ENCODE measurements at regions not wholly inside any gene's neighbourhood (a gene's known extent, or its start where the extent isn't known, plus 50 kb on each side); places are given as distances from the start of the nearest gene placed in this dataset.

DNA sequence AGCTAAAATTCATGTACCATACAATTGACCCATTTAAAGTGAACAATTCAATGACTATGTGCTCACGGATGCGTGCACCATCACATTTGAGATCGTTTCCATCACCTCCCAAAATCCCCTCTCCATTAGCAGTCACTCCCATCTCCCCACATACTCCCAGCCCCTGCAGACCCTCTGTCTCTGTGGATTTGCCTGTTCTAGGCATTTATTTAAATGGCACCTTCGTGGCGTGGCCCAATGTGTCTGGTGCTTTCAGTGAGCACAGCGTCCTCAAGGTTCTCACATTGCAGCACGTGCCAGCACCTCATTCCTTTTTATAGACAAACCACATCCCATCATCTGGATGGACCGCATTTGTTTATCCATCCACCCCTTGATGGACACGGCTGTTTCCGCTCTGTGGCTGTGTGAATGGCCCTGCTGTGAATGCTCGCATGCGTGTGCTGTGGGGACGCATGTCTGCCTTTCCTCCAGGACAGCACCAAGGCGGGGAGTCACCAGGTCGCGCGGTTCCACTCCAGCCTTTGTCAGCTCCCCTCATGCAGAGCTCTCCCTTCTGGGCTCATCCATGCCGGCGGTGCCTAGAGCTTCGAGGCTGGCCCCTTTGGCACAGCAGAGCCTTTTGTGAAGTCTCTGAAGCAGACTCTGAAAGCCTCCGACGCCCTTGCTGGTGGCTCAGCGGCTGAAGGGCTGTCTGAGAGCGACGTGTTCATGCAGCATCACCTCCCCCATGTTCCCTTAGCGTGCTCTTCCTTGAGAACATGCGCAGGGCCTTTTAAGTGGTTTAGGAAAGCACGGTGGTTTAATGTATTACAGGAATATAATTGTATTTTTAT is 184.4 kb downstream of the KIF26A start:
- Histone ChIP-seq H3K36me3 (no peaks in the 10 kb centered on the region), H3K27ac (no peak overlapping the region), H3K4me3 (no peak overlapping the region), H3K4me1 (no peaks in the 10 kb centered on the region), H3K9me3 (no peaks in the 10 kb centered on the region), H3K27me3 (peaks cover 0 to 57% of the 10 kb centered on the region in 2 donors)
- intact Hi-C loops (cut with DNase I; ENCODE audit: low total_unique reads): no loop called here
- TF ChIP-seq, protein P1, sequence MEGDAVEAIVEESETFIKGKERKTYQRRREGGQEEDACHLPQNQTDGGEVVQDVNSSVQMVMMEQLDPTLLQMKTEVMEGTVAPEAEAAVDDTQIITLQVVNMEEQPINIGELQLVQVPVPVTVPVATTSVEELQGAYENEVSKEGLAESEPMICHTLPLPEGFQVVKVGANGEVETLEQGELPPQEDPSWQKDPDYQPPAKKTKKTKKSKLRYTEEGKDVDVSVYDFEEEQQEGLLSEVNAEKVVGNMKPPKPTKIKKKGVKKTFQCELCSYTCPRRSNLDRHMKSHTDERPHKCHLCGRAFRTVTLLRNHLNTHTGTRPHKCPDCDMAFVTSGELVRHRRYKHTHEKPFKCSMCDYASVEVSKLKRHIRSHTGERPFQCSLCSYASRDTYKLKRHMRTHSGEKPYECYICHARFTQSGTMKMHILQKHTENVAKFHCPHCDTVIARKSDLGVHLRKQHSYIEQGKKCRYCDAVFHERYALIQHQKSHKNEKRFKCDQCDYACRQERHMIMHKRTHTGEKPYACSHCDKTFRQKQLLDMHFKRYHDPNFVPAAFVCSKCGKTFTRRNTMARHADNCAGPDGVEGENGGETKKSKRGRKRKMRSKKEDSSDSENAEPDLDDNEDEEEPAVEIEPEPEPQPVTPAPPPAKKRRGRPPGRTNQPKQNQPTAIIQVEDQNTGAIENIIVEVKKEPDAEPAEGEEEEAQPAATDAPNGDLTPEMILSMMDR (IDR thresholded peaks at IDR 0.05): no peak
- TF ChIP-seq POLR2AphosphoS5 (IDR thresholded peaks at IDR 0.05) (no peak), POLR2A (IDR thresholded peaks at IDR 0.05) (no peak)
- DNase-seq (ENCODE audit: low spot score in 2 of 2): no peak

DNA sequence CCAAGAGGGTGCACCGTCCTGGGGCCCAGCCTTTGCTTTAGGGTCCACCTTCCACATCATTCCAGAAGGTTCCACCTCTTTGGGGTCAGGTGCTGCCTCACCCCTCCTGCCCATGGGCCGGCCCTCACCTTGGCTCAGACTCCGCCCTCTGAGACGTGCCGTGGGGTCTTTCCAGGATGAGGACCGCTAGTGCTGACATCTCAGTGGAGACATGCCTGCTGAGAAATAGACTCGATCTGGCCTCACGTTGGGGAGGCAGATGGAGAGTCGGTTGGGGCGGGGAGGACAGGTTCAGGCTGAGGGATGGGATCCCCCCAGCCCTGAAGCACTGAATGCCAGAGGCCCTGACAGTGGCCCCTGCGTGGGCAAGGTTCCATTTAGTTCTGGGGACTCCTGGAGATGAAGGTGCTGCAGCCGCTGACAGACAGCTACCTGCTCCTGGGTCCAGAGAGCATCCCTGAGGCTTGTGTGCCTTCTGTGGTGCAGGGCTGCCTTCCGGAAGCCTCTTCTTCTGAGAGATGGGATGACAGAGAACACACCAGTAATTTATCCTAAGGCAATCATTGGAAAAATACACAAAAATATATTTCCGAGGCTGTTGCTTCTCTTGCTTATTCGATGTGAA is 185.3 kb downstream of the KIF26A start:
- H3K4me3 ChIP-seq: no peak overlapping the region
- H3K4me1 ChIP-seq: no peaks in the 10 kb centered on the region
- TF ChIP-seq, protein P1 (IDR thresholded peaks at IDR 0.05): no peak
- TF ChIP-seq POLR2AphosphoS5 (IDR thresholded peaks at IDR 0.05) (no peak), POLR2A (IDR thresholded peaks at IDR 0.05) (no peak)
- H3K9me3 ChIP-seq: peaks cover 0 to 2% of the 10 kb centered on the region in 2 donors
- H3K27ac ChIP-seq: no peak overlapping the region
- intact Hi-C loops (cut with DNase I; ENCODE audit: low total_unique reads): no loop called here
- no peak for DNase-seq (ENCODE audit: low spot score in 2 of 2)
- H3K36me3 ChIP-seq: no peaks in the 10 kb centered on the region
- peaks cover 0 to 48% of the 10 kb centered on the region in 2 donors for H3K27me3 ChIP-seq

DNA sequence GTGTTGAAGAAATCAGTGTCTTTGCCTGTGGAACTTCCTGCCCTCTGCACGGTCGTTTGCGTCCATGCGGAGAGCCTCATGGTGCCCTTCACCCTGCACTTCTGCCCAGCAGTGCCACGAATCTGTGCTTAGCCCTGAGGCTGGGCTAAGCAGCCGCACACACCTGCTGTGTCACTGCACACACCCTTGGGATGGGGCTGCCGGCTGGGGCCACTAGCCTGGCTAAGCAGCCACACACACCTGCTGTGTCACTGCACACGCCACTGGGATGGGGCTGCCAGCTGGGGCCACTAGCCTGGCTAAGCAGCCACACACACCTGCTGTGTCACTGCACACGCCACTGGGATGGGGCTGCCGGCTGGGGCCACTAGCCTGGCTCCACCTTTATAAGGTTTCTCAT is 188.5 kb downstream of the KIF26A start:
- Histone ChIP-seq H3K27ac (no peak overlapping the region), H3K36me3 (no peaks in the 10 kb centered on the region), H3K27me3 (peaks cover 0 to 16% of the 10 kb centered on the region in 2 donors), H3K4me1 (no peaks in the 10 kb centered on the region), H3K9me3 (peaks cover 10 to 25% of the 10 kb centered on the region in 2 donors), H3K4me3 (no peak overlapping the region)
- intact Hi-C loops (cut with DNase I; ENCODE audit: low total_unique reads): no loop called here
- DNase-seq (ENCODE audit: low spot score in 2 of 2): no peak
- TF ChIP-seq POLR2AphosphoS5 (IDR thresholded peaks at IDR 0.05): no peak
- no peak for TF ChIP-seq POLR2A (IDR thresholded peaks at IDR 0.05)
- TF ChIP-seq, protein P1 (IDR thresholded peaks at IDR 0.05): no peak

DNA sequence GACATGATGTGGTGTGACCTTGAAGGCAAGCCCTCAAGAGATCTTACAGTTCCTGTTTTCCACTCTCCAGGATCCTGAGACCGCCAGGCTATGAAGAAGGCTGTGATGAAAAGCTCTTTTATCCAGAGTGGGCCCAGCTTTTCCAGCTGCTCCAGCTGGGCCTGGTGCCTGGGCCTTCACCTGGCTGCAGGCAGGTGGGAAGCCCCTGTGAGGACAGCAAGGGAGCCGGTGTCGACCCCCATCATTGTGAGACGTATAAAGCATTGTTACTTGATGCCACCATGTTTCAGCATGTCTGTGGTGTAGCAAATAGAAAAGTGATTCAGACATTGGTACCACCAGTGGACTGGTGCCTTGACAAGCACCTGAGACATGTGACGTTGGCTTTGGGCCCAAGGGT is 190.2 kb downstream of the KIF26A start:
- Histone ChIP-seq H3K27me3 (peaks cover 0 to under 1% of the 10 kb centered on the region in 2 donors), H3K27ac (no peak overlapping the region), H3K4me1 (no peaks in the 10 kb centered on the region), H3K9me3 (peaks cover 10 to 25% of the 10 kb centered on the region in 2 donors), H3K4me3 (no peak overlapping the region), H3K36me3 (no peaks in the 10 kb centered on the region)
- DNase-seq (ENCODE audit: low spot score in 2 of 2): peak in 1 of 2 donors; percentile 7
- no peak for TF ChIP-seq POLR2A (IDR thresholded peaks at IDR 0.05)
- TF ChIP-seq, protein P1 (IDR thresholded peaks at IDR 0.05): no peak
- TF ChIP-seq POLR2AphosphoS5 (IDR thresholded peaks at IDR 0.05): no peak
- intact Hi-C loops (cut with DNase I; ENCODE audit: low total_unique reads): no loop called here

DNA sequence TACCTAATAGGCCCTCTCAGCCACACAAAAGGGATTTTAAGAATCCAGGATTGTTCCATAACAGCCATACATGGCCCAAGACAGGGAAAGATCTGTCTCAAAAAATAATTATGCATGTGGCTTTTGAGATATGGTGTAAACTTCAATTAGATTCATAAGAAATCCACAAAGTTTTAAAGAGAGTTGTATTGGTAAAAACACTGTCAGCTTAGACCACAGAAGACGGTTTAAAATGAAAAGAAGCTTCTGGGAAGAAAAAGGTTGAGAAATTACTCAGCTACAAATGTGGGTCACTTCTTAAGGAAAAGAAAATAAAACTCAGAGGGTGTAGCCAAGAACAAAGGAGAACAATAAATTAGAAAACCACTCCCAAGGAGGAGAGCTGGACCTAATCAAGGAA is 191.4 kb downstream of the KIF26A start:
- TF ChIP-seq POLR2AphosphoS5 (IDR thresholded peaks at IDR 0.05): no peak
- no peak for TF ChIP-seq POLR2A (IDR thresholded peaks at IDR 0.05)
- TF ChIP-seq, protein P1 (IDR thresholded peaks at IDR 0.05): no peak
- peaks cover 0 to 8% of the 10 kb centered on the region in 2 donors for H3K27me3 ChIP-seq
- no peak overlapping the region for H3K27ac ChIP-seq
- H3K4me3 ChIP-seq: no peak overlapping the region
- H3K36me3 ChIP-seq: no peaks in the 10 kb centered on the region
- H3K9me3 ChIP-seq: peaks cover 10 to 25% of the 10 kb centered on the region in 2 donors
- H3K4me1 ChIP-seq: no peaks in the 10 kb centered on the region
- intact Hi-C loops (cut with DNase I; ENCODE audit: low total_unique reads): no loop called here
- DNase-seq (ENCODE audit: low spot score in 2 of 2): no peak

Data from breast epithelium (tissue), 4 donors.